DMS53 treated with DMSO at 0.1 percent for 48 hours (cell line): ENCODE measurements at regions not wholly inside any gene's neighbourhood (a gene's known extent, or its start where the extent isn't known, plus 50 kb on each side); places are given as distances from the start of the nearest gene placed in this dataset.
"Not testable (repeated sequence)": the region's sequence is repeated elsewhere in the genome, so short reads cannot be mapped to it uniquely, and the experiment has no call there.

Experiments
- DNase-seq: peaks from one replicate; lab custom pipeline; 2025; ENCODE audit not compliant: unreplicated experiment; lab: John Stamatoyannopoulos, UW

GRCh38 chr1:30111431-30111830, 612.0 kb downstream of the MATN1 start:
- no peak for DNase-seq

DNA sequence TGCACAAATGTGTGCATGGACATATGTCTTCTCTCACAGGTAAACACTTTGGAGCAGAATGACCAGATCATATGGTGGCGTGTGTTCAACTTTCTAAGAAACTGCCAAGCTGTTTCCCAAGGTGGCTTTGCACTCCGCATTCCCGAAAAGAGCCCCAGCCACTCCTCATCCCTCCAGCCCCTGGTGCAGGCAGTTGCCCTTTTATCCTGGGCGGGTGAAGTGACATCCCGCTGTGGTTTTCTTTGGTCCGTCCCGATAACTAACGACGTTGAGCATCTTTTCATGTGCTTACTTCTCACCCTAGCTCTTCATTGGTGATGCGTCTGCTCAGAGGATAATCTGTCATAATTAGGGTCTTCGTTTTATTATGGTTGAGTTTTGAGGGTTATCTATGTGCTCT, 612.5 kb downstream of the MATN1 start:
- DNase-seq, result no peak

DNA sequence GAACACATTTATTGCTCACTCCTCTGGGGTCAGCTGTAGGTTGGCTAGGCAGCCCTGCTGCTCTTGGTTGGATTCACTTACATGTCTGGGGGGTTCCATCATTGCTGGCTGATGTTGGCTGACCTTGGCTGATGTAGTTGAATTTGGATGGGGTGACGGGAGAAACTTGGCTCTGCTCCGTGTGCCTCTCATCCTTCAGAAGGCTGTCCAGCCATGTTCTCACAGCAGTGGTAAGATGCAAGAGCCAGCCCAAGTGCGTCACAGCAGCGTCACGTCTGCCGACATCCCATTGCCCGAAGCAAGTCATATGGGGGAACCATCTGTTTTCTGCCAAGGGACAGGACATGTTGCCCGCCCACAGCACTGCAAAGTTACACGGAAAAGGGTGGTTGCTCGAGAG, 613.5 kb downstream of the MATN1 start:
- DNase-seq, result no peak

DNA sequence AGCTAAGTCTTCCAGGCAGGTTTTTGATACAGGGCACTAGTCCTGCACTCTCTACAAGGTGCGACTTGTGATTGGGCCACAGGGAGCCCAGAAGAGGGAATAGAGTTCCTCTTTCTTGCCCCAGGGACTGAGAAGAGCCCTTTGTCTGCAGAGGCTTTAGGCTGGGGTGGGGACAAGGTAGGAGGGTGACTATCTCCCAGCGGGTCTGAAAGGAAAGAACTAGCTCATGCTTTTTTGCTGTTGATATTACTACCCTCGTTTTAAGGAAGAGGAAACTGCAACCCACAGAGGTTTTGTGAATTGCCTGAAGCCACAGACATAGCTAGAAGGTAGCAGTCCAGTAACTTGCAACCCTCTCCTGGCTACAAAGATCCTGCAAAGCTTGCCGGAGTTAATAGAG, 615.2 kb downstream of the MATN1 start:
- DNase-seq, result no peak

GRCh38 chr1:30106125-30106524, 617.3 kb downstream of the MATN1 start:
- DNase-seq, result no peak

DNA sequence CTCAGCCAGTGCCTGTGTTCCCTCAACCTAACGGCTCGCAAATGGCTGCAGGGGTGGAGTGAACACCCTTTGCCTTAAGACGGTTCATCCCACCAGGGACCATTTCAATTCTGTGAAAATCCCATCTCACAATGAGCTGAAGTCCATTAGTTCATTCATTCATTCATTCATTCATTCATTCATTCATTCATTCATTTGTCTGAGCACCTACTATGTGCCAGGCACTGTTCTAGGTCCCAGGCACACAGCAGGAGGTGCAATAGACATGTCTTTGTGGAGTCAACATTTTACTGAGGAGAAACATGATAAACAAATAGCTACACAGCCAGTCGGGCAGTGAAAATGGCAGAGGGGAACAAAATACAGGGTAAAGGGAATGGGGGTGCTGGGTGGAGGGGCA, 618.8 kb downstream of the MATN1 start:
- no peak for DNase-seq

DNA sequence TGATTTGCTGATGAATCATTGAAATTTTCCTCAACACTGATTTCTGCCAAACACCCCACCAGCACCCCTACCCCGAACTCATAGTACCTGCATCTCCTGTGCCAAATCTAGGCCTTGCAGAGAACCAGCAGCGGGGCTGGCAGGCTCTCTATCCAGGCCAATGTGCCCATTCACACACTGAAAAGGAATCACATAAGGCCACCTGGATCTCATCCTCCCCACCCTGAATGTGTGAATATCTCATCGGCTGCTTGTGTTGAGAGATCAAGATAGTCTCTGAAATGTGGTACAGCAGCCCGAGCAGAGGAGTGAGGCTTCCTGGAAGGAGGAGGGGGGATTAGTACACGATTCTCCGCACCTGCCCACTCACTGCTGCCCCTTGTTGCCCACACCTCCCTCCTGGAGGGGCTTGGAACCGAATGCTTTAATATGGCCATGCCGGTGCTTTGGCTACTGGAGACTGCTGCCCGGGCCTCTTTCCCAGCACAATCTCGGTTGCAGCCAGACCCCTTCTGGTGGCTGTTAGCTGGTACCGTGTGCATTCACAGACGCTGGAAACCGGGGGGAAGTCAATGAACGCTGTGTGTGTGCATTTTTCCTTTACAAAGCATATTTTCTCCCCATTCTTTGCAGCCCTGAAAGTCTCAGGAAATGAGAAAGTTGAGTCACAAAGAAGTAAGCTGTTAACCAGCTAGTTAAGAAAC, 619.5 kb downstream of the MATN1 start:
- DNase-seq, result no peak

DNA sequence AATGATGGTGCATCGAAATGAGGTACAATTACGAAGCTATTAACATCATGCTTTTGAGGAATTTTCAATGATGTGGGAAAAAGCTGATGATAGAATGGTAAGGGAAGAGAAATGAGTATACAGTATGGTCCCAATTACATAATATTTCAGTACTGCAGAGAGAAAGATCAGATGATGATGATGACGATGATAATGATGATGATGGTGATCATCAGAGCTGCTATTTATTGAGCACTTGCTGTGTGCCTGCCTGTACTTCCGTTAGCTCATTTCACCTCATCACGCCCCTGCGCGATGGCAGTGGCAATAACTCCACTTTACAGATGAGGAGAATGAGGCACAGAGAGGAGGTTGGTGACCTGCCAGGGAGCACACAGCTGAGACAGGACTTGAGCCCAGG, 620.8 kb downstream of the MATN1 start:
- no peak for DNase-seq

GRCh38 chr1:30101487-30102227, 621.7 kb downstream of the MATN1 start:
- DNase-seq, result no peak

DNA sequence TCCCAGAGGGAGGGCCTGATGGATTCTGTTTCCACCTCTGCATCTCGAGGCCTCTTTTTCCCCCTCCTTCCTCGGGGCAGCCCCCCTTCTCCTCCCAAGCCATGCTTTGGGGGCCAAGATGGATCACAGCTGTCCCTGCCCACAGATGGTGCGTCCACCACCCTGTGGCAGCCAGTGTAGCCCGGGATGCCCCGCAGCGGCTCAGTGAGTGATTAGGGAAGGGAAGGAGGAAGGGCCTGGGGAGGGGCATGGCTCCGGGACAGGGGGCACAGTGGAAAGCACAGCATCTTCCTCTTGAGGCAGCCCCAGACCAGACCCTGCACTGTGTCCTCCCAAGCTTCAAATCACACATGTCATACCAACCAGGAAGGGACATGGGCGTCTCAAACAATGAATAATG, 622.4 kb downstream of the MATN1 start:
- DNase-seq, result no peak

GRCh38 chr1:30100524-30100862, 622.9 kb downstream of the MATN1 start:
- DNase-seq, result no peak

- no peak for DNase-seq
These were observed 623.5 kb downstream of the MATN1 start for GRCh38 chr1:30099587-30100523.

- not testable (repeated sequence) for DNase-seq
These were observed 625.5 kb downstream of the MATN1 start for GRCh38 chr1:30097851-30098250.

GRCh38 chr1:30095451-30096025, 627.8 kb downstream of the MATN1 start:
- no peak for DNase-seq

GRCh38 chr1:30095051-30095450, 628.3 kb downstream of the MATN1 start:
- no peak for DNase-seq

GRCh38 chr1:30092051-30092858, 631.1 kb downstream of the MATN1 start:
- DNase-seq, result no peak

- DNase-seq, result no peak
These were observed 633.1 kb downstream of the MATN1 start for GRCh38 chr1:30090162-30090820.

DNA sequence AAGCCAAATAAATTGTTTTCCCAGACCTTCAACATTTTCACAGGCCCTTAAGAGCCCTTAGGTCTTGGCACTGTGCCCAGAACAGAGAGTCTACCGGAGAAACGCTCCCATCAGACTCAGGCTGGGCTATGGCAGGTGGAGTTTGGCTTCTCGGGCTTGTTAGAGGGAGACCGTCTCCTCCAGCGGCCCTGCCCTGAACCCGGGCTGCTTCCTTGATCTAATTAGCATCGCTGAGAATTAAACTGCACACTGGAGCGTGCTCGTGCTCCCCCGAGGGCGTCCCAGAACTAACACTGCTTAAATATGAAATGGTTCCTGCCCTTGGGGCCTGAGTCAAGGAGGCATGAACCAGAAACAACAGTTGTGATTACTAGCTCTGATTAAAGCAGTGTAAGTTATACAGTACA, 634.4 kb downstream of the MATN1 start:
- no peak for DNase-seq

DNA sequence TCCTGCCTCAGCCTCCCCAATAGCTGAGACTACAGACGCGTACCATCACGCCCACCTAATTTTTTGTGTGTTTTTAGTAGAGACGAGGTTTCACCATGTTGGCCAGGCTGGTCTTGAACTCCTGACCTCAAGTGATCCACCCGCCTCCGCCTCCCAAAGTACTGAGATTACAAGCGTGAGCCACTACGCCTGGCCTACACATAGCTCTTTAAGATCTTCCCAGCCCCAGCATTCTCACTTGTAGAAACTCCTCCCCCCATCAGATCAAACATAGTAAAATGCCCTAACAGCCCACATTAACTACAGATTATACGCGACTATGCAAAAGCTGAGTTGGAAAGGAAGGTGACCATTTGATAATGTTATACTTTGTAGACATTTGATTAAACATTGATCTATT, 634.8 kb downstream of the MATN1 start:
- DNase-seq, result no peak

GRCh38 chr1:30087465-30087864, 635.9 kb downstream of the MATN1 start:
- DNase-seq, result no peak
